Lower lobe of right lung (tissue), 2 donors: ENCODE measurements at regions not wholly inside any gene's neighbourhood (a gene's known extent, or its start where the extent isn't known, plus 50 kb on each side); places are given as distances from the start of the nearest gene placed in this dataset.
A peak's percentile ranks its signal among the peaks of the same experiment; 100 is the strongest.

Experiments
- ATAC-seq, 2 donors: fragments of 200-7000 bp; cut with Tn5 transposase; one replicate each; pipeline ENCODE4 v1.9.1; 2020 to 2022; ENCODE audit warnings: mild to moderate bottlenecking in 2 of 2, moderate library complexity in 2 of 2
- DNase-seq: peaks from one replicate; pipeline ENCODE4 v3.0.0-alpha.2; 2020
- H3K27ac ChIP-seq: fragments of 200-600 bp; one replicate; pipeline ENCODE4 v1.8.0; 2022
- H3K27me3 ChIP-seq: fragments of 200-600 bp; one replicate; pipeline ENCODE4 v1.8.0; 2022; ENCODE audit warnings: low read depth
- H3K36me3 ChIP-seq: fragments of 200-600 bp; one replicate; pipeline ENCODE4 v1.8.0; 2022; ENCODE audit warnings: mild to moderate bottlenecking
- H3K4me1 ChIP-seq: fragments of 200-600 bp; one replicate; pipeline ENCODE4 v1.8.0; 2022
- H3K4me3 ChIP-seq: fragments of 200-600 bp; one replicate; pipeline ENCODE4 v1.8.0; 2022; ENCODE audit warnings: mild to moderate bottlenecking
- H3K9me3 ChIP-seq: fragments of 200-600 bp; one replicate; pipeline ENCODE4 v1.8.0; 2022
- CTCF ChIP-seq: fragments of 200-600 bp; IDR thresholded peaks from one replicate; pipeline ENCODE4 v1.8.0; 2022; ENCODE audit warnings: antibody characterized with exemption, mild to moderate bottlenecking
- intact Hi-C: fragments of 100-400 bp; cut with DNase I; formaldehyde crosslinking; loops from one replicate; pipeline ENCODE4 v1.11.0; 2022
- donor health status: DM: no; HTN: yes; CAD: no; lungs with severe emphysema.

- TF ChIP-seq CTCF, result no peak
Observed at GRCh38 chr1:187682112-187682511, 853.4 kb downstream of the PLA2G4A start.

GRCh38 chr1:187685333-187685732 lies 856.6 kb downstream of the PLA2G4A start:
- no peak for DNase-seq
- Histone ChIP-seq H3K9me3 (no peaks in the 10 kb centered on the region), H3K27me3 (no peaks in the 10 kb centered on the region), H3K27ac (no peak overlapping the region), H3K4me1 (no peaks in the 10 kb centered on the region), H3K4me3 (no peak overlapping the region), H3K36me3 (no peaks in the 10 kb centered on the region)
- TF ChIP-seq CTCF, result no peak
- ATAC-seq, result no peak
- intact Hi-C loops, result no loop called here

More at GRCh38 chr1:187682112-187682511, 853.4 kb downstream of the PLA2G4A start:
- H3K9me3 ChIP-seq, result no peaks in the 10 kb centered on the region
- no peak overlapping the region for H3K4me3 ChIP-seq
- no peaks in the 10 kb centered on the region for H3K4me1 ChIP-seq
- ATAC-seq, result no peak
- H3K36me3 ChIP-seq, result no peaks in the 10 kb centered on the region
- H3K27ac ChIP-seq, result no peak overlapping the region
- intact Hi-C loops, result no loop called here
- no peak for DNase-seq
- H3K27me3 ChIP-seq, result no peaks in the 10 kb centered on the region

DNA sequence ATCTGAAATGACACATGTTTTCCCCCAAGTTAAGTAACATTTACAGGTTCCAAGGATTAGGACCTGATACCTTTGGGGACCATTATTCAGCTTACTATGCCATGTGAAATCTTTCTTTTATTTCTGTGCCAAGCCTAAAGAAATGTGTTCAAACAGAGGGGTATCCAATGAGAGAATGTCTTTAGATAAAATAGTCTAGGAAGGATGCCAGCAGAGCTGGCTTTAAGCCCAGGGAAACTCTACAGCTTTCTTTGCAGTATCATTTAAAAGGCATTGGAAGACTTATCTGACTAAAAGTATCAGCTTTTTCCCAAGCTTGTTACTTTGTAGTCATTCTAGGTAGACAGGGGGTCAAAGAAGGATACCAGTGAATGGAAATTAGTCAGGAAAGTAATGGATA lies 860.4 kb downstream of the PLA2G4A start:
- no peak for DNase-seq
- no peak for ATAC-seq

DNA sequence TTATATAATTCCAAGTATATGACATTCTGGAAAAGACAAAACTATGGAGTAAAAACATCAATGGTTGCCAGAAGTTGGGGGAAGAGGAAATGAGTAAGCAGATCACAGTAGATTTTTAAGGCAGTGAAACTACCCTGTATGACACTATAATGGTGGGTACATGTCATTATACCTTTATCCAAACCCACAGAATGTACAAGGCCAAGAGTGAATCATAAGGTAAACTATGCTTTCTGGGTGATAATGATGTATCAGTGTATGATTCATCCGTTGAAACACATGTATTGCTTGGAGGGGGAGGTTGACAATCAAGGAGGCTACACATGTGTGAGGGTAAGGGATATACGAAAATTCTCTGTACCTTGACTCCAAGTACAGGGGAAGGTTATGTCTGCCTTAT lies 862.7 kb downstream of the PLA2G4A start:
- Histone ChIP-seq H3K27me3 (no peaks in the 10 kb centered on the region), H3K36me3 (no peaks in the 10 kb centered on the region), H3K4me1 (no peaks in the 10 kb centered on the region), H3K4me3 (no peak overlapping the region), H3K9me3 (no peaks in the 10 kb centered on the region), H3K27ac (no peak overlapping the region)
- peak in 1 of 2 donors; percentile 28 for ATAC-seq
- intact Hi-C loops, result no loop called here
- no peak for TF ChIP-seq CTCF
- DNase-seq, result no peak

More for the DNA sequence above, 860.4 kb downstream of the PLA2G4A start:
- Histone ChIP-seq H3K9me3 (no peaks in the 10 kb centered on the region), H3K27ac (no peak overlapping the region), H3K4me1 (no peaks in the 10 kb centered on the region), H3K27me3 (no peaks in the 10 kb centered on the region), H3K36me3 (no peaks in the 10 kb centered on the region), H3K4me3 (no peak overlapping the region)
- intact Hi-C loops, result no loop called here
- TF ChIP-seq CTCF, result no peak

- H3K27ac ChIP-seq, result no peak overlapping the region
Observed at GRCh38 chr1:187692799-187693198, 864.0 kb downstream of the PLA2G4A start.

More at GRCh38 chr1:187692799-187693198, 864.0 kb downstream of the PLA2G4A start:
- Histone ChIP-seq H3K27me3 (no peaks in the 10 kb centered on the region), H3K9me3 (no peaks in the 10 kb centered on the region), H3K4me1 (no peaks in the 10 kb centered on the region), H3K4me3 (no peak overlapping the region), H3K36me3 (no peaks in the 10 kb centered on the region)
- no peak for DNase-seq
- intact Hi-C loops, result no loop called here
- ATAC-seq, result no peak
- TF ChIP-seq CTCF, result no peak
